H9 (cell line): ENCODE measurements at regions not wholly inside any gene's neighbourhood (a gene's known extent, or its start where the extent isn't known, plus 50 kb on each side); places are given as distances from the start of the nearest gene placed in this dataset.

Experiments
- DNase-seq: peaks from one replicate; pipeline ENCODE4 v3.0.0-alpha.2; 2017
- H2AFZ ChIP-seq: one replicate; pipeline ENCODE4 v1.6.1; 2013; ENCODE audit warnings: mild to moderate bottlenecking, low read length, control low read depth, moderate library complexity
- H2AK5ac ChIP-seq: 2 replicates; pipeline ENCODE4 v1.6.1; 2013; ENCODE audit warnings: low read length, control low read depth, mixed read lengths; ENCODE audit not compliant: insufficient read length
- H2BK120ac ChIP-seq: one replicate; pipeline ENCODE4 v1.6.1; 2013; ENCODE audit warnings: low read depth, mild to moderate bottlenecking, low read length, control low read depth, inconsistent platforms; ENCODE audit not compliant: poor library complexity, severe bottlenecking
- H2BK12ac ChIP-seq: 2 replicates; pipeline ENCODE4 v1.6.1; 2013; ENCODE audit warnings: low read length, control low read depth, mixed read lengths, low read depth; ENCODE audit not compliant: insufficient read length
- H2BK15ac ChIP-seq: 2 replicates; pipeline ENCODE4 v1.6.1; 2013; ENCODE audit warnings: low read depth, low read length, control low read depth
- H2BK20ac ChIP-seq: one replicate; pipeline ENCODE4 v1.6.1; 2013; ENCODE audit warnings: low read depth, mild to moderate bottlenecking, low read length, control low read depth, inconsistent platforms; ENCODE audit not compliant: poor library complexity, severe bottlenecking
- H2BK5ac ChIP-seq: 2 replicates; pipeline ENCODE4 v1.6.1; 2013; ENCODE audit warnings: low read length, control low read depth, mixed read lengths; ENCODE audit not compliant: insufficient read length
- H3K14ac ChIP-seq: 2 replicates; pipeline ENCODE4 v1.6.1; 2013; ENCODE audit warnings: low read length, control low read depth; ENCODE audit not compliant: insufficient read depth
- H3K18ac ChIP-seq: 2 replicates; pipeline ENCODE4 v1.6.1; 2013; ENCODE audit warnings: low read depth, mild to moderate bottlenecking, mixed read lengths, low read length, control low read depth; ENCODE audit not compliant: insufficient read length
- H3K23ac ChIP-seq: 2 replicates; pipeline ENCODE4 v1.6.1; 2013; ENCODE audit warnings: low read length, control low read depth, mixed read lengths, low read depth; ENCODE audit not compliant: insufficient read length
- H3K23me2 ChIP-seq: 2 replicates; pipeline ENCODE4 v1.6.1; 2013; ENCODE audit warnings: low read depth, mild to moderate bottlenecking, mixed read lengths, low read length, control low read depth; ENCODE audit not compliant: insufficient read length, poor library complexity, severe bottlenecking
- H3K27ac ChIP-seq: 2 replicates; pipeline ENCODE4 v1.5.1; 2013; ENCODE audit warnings: low read length, control low read depth, mixed read lengths, low read depth; ENCODE audit not compliant: insufficient read length
- H3K27me3 ChIP-seq: 2 replicates; pipeline ENCODE4 v1.6.1; 2013; ENCODE audit warnings: low read length, control low read depth, inconsistent platforms; ENCODE audit not compliant: insufficient read depth
- H3K4ac ChIP-seq: 2 replicates; pipeline ENCODE4 v1.6.1; 2013; ENCODE audit warnings: low read depth, mild to moderate bottlenecking, control low read depth, inconsistent platforms, low read length, moderate library complexity
- H3K4me1 ChIP-seq: 2 replicates; pipeline ENCODE4 v1.6.1; 2013; ENCODE audit warnings: low read length, control low read depth, inconsistent platforms; ENCODE audit not compliant: insufficient read depth
- H3K4me2 ChIP-seq: 2 replicates; pipeline ENCODE4 v1.6.1; 2013; ENCODE audit warnings: low read length, control low read depth, mixed read lengths; ENCODE audit not compliant: insufficient read length, insufficient read depth
- H3K56ac ChIP-seq: 2 replicates; pipeline ENCODE4 v1.6.1; 2013; ENCODE audit warnings: low read depth, mild to moderate bottlenecking, mixed read lengths, low read length, control low read depth; ENCODE audit not compliant: insufficient read length
- H3K79me1 ChIP-seq: 2 replicates; pipeline ENCODE4 v1.6.1; 2013; ENCODE audit warnings: low read depth, mild to moderate bottlenecking, moderate library complexity, low read length, control low read depth, inconsistent platforms; ENCODE audit not compliant: insufficient read depth, poor library complexity, severe bottlenecking
- H3K79me2 ChIP-seq: 2 replicates; pipeline ENCODE4 v1.6.1; 2013; ENCODE audit warnings: low read length, control low read depth, inconsistent platforms; ENCODE audit not compliant: insufficient read depth
- H3K9ac ChIP-seq: 2 replicates; pipeline ENCODE4 v1.6.1; 2013; ENCODE audit warnings: low read length, control low read depth, mixed read lengths; ENCODE audit not compliant: insufficient read length; ENCODE audit errors: extremely low read depth
- H3K9me3 ChIP-seq: one replicate; pipeline ENCODE4 v1.6.1; 2013; ENCODE audit warnings: low read depth, low read length, inconsistent platforms; ENCODE audit not compliant: control insufficient read depth
- H3T11ph ChIP-seq: one replicate; pipeline ENCODE4 v1.6.1; 2013; ENCODE audit warnings: mild to moderate bottlenecking, low read length, control low read depth, inconsistent platforms
- H4K20me1 ChIP-seq: one replicate; pipeline ENCODE4 v1.6.1; 2013; ENCODE audit not compliant: control insufficient read depth, insufficient read length, insufficient read depth
- H4K5ac ChIP-seq: 2 replicates; pipeline ENCODE4 v1.6.1; 2013; ENCODE audit warnings: low read depth, mild to moderate bottlenecking, mixed read lengths, low read length, control low read depth; ENCODE audit not compliant: insufficient read length
- H4K8ac ChIP-seq: replicated peaks from 2 replicates; pipeline ENCODE4 v1.6.1; 2013; ENCODE audit warnings: low read length, control low read depth, mixed read lengths, low read depth; ENCODE audit not compliant: insufficient read length
- H4K91ac ChIP-seq: 2 replicates; pipeline ENCODE4 v1.6.1; 2013; ENCODE audit warnings: low read depth, mild to moderate bottlenecking, moderate library complexity, mixed read lengths, low read length, control low read depth; ENCODE audit not compliant: insufficient read length
- H3K27ac Mint-ChIP-seq, 3 experiments: 2 replicates in 2 of 3; 3 replicates in 1 of 3; pipeline ENCODE4 v1.8.0; 2020 to 2021; ENCODE audit warnings: mixed read lengths in 3 of 3, mild to moderate bottlenecking in 1 of 3, moderate library complexity in 1 of 3
- H3K27me3 Mint-ChIP-seq: 2 replicates; pipeline ENCODE4 v1.8.0; 2021; ENCODE audit warnings: low read depth, mild to moderate bottlenecking, moderate library complexity, mixed read lengths
- H3K36me3 Mint-ChIP-seq, 3 experiments: 2 replicates in 2 of 3; 3 replicates in 1 of 3; pipeline ENCODE4 v1.8.0; 2020 to 2021; ENCODE audit warnings: low read depth in 3 of 3, mixed read lengths in 3 of 3; ENCODE audit not compliant: insufficient read depth in 1 of 3
- H3K4me1 Mint-ChIP-seq, 2 experiments: 2 replicates each; pipeline ENCODE4 v1.8.0; 2020; ENCODE audit warnings: mixed read lengths in 2 of 2
- H3K4me3 Mint-ChIP-seq, 2 experiments: 2 replicates in 1 of 2; 3 replicates in 1 of 2; pipeline ENCODE4 v1.8.0; 2020 to 2021; ENCODE audit warnings: mild to moderate bottlenecking in 2 of 2, mixed read lengths in 2 of 2, moderate library complexity in 1 of 2
- H3K9me3 Mint-ChIP-seq, 2 experiments: 2 replicates in 1 of 2; 3 replicates in 1 of 2; pipeline ENCODE4 v1.8.0; 2020; ENCODE audit warnings: mild to moderate bottlenecking in 2 of 2, mixed read lengths in 2 of 2, moderate library complexity in 1 of 2
- WGBS: extraction: QIAGEN DNeasy Blood & Tissue Kit; methylation state at CpG from one replicate; pipeline ENCODE4 v1.1.7; 2013; ENCODE audit warnings: missing lambda C conversion rate, low lambda C conversion rate, mixed read lengths; ENCODE audit not compliant: insufficient read length; ENCODE audit errors: extremely low coverage; 5-methylcytosine and 5-hydroxymethylcytosine counted together
- TF ChIP-seq, protein P1 (sequence below): fragments of 200-600 bp; sonication (generic); conservative IDR thresholded peaks from 3 replicates; pipeline ENCODE4 v1.8.0; 2021; ENCODE audit warnings: antibody characterized with exemption, mild to moderate bottlenecking

DNA sequence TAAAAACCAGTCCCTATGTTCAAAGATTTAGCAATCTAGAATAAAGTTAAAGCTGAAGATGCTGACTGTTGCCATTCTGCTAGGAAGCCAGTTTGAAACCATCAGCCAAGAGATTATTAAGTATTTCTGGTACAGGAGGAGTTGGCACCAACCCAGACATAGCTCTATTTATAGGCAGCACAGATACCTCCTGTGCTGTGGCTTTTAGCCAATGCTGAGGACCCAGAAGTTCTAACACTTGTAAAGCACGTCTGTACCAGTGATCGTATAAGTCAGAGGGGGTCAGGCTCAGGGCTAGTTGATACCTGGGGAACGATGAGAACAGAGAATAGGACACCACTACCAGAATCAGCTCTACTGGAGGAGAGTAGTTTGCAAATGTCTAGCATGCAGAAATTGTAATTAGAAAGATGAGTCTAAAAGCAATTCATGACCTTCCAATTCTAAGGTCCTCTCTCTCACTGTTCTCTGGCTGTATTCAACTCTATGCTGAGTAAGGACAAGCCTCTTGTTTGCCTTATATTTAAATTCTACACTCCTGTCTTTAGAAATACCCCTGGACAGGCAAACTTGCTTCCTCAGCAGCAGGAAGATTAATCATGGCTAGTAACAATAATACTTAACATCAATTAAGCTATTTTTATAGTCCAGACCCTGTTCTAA is 96.8 kb upstream of the PALMD start:
- Histone ChIP-seq H3K27ac (no peak overlapping the region), H2BK20ac (no peak overlapping the region), H3K27me3 (no peaks in the 10 kb centered on the region), H3K4me2 (no peak overlapping the region), H3K18ac (no peak overlapping the region), H4K8ac (no peak overlapping the region), H3K4me1 (no peaks in the 10 kb centered on the region; the same call in 1 of the 2 replicates), H2BK12ac (no peak overlapping the region), H4K91ac (no peak overlapping the region), H3K14ac (no peak overlapping the region), H2AFZ (no peak overlapping the region), H2BK5ac (no peak overlapping the region), H4K20me1 (no peaks in the 10 kb centered on the region), H3K79me2 (no peaks in the 10 kb centered on the region), H3K9ac (no peak overlapping the region), H3K9me3 (no peaks in the 10 kb centered on the region), H3K23ac (no peak overlapping the region), H3K56ac (no peak overlapping the region), H3T11ph (no peak overlapping the region), H4K5ac (no peak overlapping the region), H3K23me2 (no peaks in the 10 kb centered on the region), H2BK120ac (no peak overlapping the region), H3K79me1 (no peaks in the 10 kb centered on the region), H2AK5ac (no peak overlapping the region), H3K4ac (no peak overlapping the region), H2BK15ac (no peak overlapping the region)
- H3K36me3 Mint-ChIP-seq, result no peaks in the 10 kb centered on the region
- H3K4me3 Mint-ChIP-seq, result no peak overlapping the region
- H3K4me1 Mint-ChIP-seq, result no peaks in the 10 kb centered on the region
- H3K27ac Mint-ChIP-seq, result no peak overlapping the region
- TF ChIP-seq, protein P1, sequence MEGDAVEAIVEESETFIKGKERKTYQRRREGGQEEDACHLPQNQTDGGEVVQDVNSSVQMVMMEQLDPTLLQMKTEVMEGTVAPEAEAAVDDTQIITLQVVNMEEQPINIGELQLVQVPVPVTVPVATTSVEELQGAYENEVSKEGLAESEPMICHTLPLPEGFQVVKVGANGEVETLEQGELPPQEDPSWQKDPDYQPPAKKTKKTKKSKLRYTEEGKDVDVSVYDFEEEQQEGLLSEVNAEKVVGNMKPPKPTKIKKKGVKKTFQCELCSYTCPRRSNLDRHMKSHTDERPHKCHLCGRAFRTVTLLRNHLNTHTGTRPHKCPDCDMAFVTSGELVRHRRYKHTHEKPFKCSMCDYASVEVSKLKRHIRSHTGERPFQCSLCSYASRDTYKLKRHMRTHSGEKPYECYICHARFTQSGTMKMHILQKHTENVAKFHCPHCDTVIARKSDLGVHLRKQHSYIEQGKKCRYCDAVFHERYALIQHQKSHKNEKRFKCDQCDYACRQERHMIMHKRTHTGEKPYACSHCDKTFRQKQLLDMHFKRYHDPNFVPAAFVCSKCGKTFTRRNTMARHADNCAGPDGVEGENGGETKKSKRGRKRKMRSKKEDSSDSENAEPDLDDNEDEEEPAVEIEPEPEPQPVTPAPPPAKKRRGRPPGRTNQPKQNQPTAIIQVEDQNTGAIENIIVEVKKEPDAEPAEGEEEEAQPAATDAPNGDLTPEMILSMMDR, result no peak
- DNase-seq, result no peak
- H3K27me3 Mint-ChIP-seq, result no peaks in the 10 kb centered on the region
- no peaks in the 10 kb centered on the region for H3K9me3 Mint-ChIP-seq
- no CpG with 5 or more reads among the region's 3 CpGs for whole genome bisulfite sequencing
